WTC11 (cell line): ENCODE measurements at regions not wholly inside any gene's neighbourhood (a gene's known extent, or its start where the extent isn't known, plus 50 kb on each side); places are given as distances from the start of the nearest gene placed in this dataset.

Source experiments
- ATAC-seq: fragments of 200-7000 bp; cut with Tn5 transposase; 2 replicates; pipeline ENCODE4 v1.10.0; 2021; ENCODE audit warnings: mild to moderate bottlenecking, moderate library complexity
- CTCF ChIA-PET: fragments of 300-600 bp; sonication (Branson Sonifier 250); formaldehyde crosslinking; loops from one replicate; lab custom pipeline; 2021; ENCODE audit warnings: antibody characterized with exemption; lab: Charles Lee
- POLR2A ChIA-PET: fragments of 350-600 bp; sonication (Branson Sonifier 250); formaldehyde crosslinking; loops from one replicate; lab custom pipeline; 2021; ENCODE audit warnings: antibody characterized with exemption; lab: Charles Lee
- DNase-seq: peaks from one replicate; pipeline ENCODE4 v3.0.0; 2021; ENCODE audit warnings: low spot score
- H3K27ac Mint-ChIP-seq: 2 replicates; pipeline ENCODE4 v1.8.0; 2021; ENCODE audit warnings: mixed read lengths
- H3K27me3 Mint-ChIP-seq: 2 replicates; pipeline ENCODE4 v1.8.0; 2021; ENCODE audit warnings: low read depth, mild to moderate bottlenecking, moderate library complexity, mixed read lengths
- H3K36me3 Mint-ChIP-seq: 2 replicates; pipeline ENCODE4 v1.8.0; 2021; ENCODE audit warnings: mixed read lengths
- H3K4me1 Mint-ChIP-seq: 2 replicates; pipeline ENCODE4 v1.8.0; 2022; ENCODE audit warnings: mixed read lengths
- H3K4me3 Mint-ChIP-seq: 2 replicates; pipeline ENCODE4 v1.8.0; 2021; ENCODE audit warnings: mild to moderate bottlenecking, moderate library complexity, mixed read lengths
- H3K9me3 Mint-ChIP-seq: 2 replicates; pipeline ENCODE4 v1.8.0; 2021; ENCODE audit warnings: mixed read lengths
- AFF4 ChIP-seq: sonication (generic); formaldehyde crosslinking; IDR thresholded peaks from 2 replicates; pipeline ENCODE4 v1.8.1; 2023; ENCODE audit warnings: mild to moderate bottlenecking, missing genetic modification reagents, borderline replicate concordance
- ATF2 ChIP-seq: sonication (generic); formaldehyde crosslinking; IDR thresholded peaks from 2 replicates; pipeline ENCODE4 v1.8.1; 2022; ENCODE audit warnings: low read depth, missing genetic modification reagents, borderline replicate concordance
- ATF6 ChIP-seq: sonication (generic); formaldehyde crosslinking; IDR thresholded peaks from 2 replicates; pipeline ENCODE4 v1.8.1; 2023; ENCODE audit warnings: mild to moderate bottlenecking, missing genetic modification reagents
- CDX4 ChIP-seq: fragments of 250-450 bp; sonication (Bioruptor Pico); IDR thresholded peaks from 2 replicates; pipeline ENCODE4 v1.9.0; 2021; ENCODE audit warnings: moderate library complexity, mild to moderate bottlenecking, inconsistent platforms, borderline replicate concordance
- FOXJ3 ChIP-seq: sonication (generic); formaldehyde crosslinking; IDR thresholded peaks from 2 replicates; pipeline ENCODE4 v1.9.0; 2021; ENCODE audit warnings: missing genetic modification reagents, mild to moderate bottlenecking, borderline replicate concordance
- GRHL2 ChIP-seq: fragments of 250-450 bp; sonication (Bioruptor Pico); IDR thresholded peaks from 2 replicates; pipeline ENCODE4 v1.8.0; 2022; ENCODE audit warnings: mild to moderate bottlenecking, moderate library complexity; ENCODE audit not compliant: insufficient replicate concordance, severe bottlenecking
- HMGA2 ChIP-seq: fragments of 250-450 bp; sonication (Bioruptor Pico); IDR thresholded peaks from 2 replicates; pipeline ENCODE4 v1.4.0; 2021; ENCODE audit warnings: mild to moderate bottlenecking, moderate library complexity
- HMGXB4 ChIP-seq: sonication (generic); formaldehyde crosslinking; IDR thresholded peaks from 2 replicates; pipeline ENCODE4 v1.8.1; 2023; ENCODE audit warnings: mild to moderate bottlenecking, moderate library complexity, missing genetic modification reagents
- MYBL2 ChIP-seq: sonication (generic); formaldehyde crosslinking; IDR thresholded peaks from 2 replicates; pipeline ENCODE4 v1.8.1; 2023; ENCODE audit warnings: mild to moderate bottlenecking, moderate library complexity, missing genetic modification reagents
- RELA ChIP-seq: sonication (generic); formaldehyde crosslinking; IDR thresholded peaks from 2 replicates; pipeline ENCODE4 v1.8.1; 2022; ENCODE audit warnings: missing genetic modification reagents, mild to moderate bottlenecking, borderline replicate concordance
- SMAD3 ChIP-seq: sonication (generic); formaldehyde crosslinking; IDR thresholded peaks from 2 replicates; pipeline ENCODE4 v1.8.0; 2022; ENCODE audit warnings: missing genetic modification reagents, mild to moderate bottlenecking, borderline replicate concordance
- ZNF121 ChIP-seq: sonication (generic); formaldehyde crosslinking; IDR thresholded peaks from 2 replicates; pipeline ENCODE4 v1.8.0; 2023; ENCODE audit warnings: missing genetic modification reagents
- ZNF138 ChIP-seq: sonication (generic); formaldehyde crosslinking; conservative IDR thresholded peaks from 2 replicates; pipeline ENCODE4 v1.8.1; 2022; ENCODE audit warnings: mild to moderate bottlenecking, moderate library complexity, missing genetic modification reagents
- ZNF425 ChIP-seq: fragments of 250-450 bp; sonication (Bioruptor Pico); conservative IDR thresholded peaks from 2 replicates; pipeline ENCODE4 v1.9.0; 2021; ENCODE audit warnings: mild to moderate bottlenecking
- ZNF532 ChIP-seq: fragments of 250-450 bp; sonication (Bioruptor Pico); IDR thresholded peaks from 2 replicates; pipeline ENCODE4 v1.9.0; 2021; ENCODE audit warnings: mild to moderate bottlenecking, borderline replicate concordance
- ZSCAN18 ChIP-seq: fragments of 250-450 bp; sonication (Bioruptor Pico); IDR thresholded peaks from 2 replicates; pipeline ENCODE4 v2.1.2; 2022; ENCODE audit warnings: mild to moderate bottlenecking, moderate library complexity

- no peak overlapping the region for H3K27ac Mint-ChIP-seq
- no peak overlapping the region for H3K4me3 Mint-ChIP-seq
- H3K27me3 Mint-ChIP-seq = no peaks in the 10 kb centered on the region
- H3K4me1 Mint-ChIP-seq = no peaks in the 10 kb centered on the region
- ATAC-seq = no peak
- CTCF ChIA-PET = no interaction called here
- TF ChIP-seq ATF6 (no peak), FOXJ3 (CRISPR knock-in tag) (no peak), GRHL2 (CRISPR knock-in tag) (no peak), ATF2 (CRISPR knock-in tag) (no peak), HMGA2 (CRISPR knock-in tag) (no peak), HMGXB4 (CRISPR knock-in tag) (no peak), CDX4 (CRISPR knock-in tag) (no peak), ZSCAN18 (CRISPR knock-in tag) (no peak), SMAD3 (CRISPR knock-in tag) (no peak), MYBL2 (CRISPR knock-in tag) (no peak), AFF4 (no peak), RELA (CRISPR knock-in tag) (no peak), ZNF138 (no peak)
- H3K9me3 Mint-ChIP-seq = no peaks in the 10 kb centered on the region
- no peaks in the 10 kb centered on the region for H3K36me3 Mint-ChIP-seq
- POLR2A ChIA-PET = no interaction called here
- no peak for DNase-seq
These were observed 259.4 kb upstream of the ETAA1 start for GRCh38 chr2:67137699-67138098.

GRCh38 chr2:67142071-67142470 is 255.1 kb upstream of the ETAA1 start:
- no peaks in the 10 kb centered on the region for H3K4me1 Mint-ChIP-seq
- TF ChIP-seq ZNF121 (no peak), ZNF532 (CRISPR knock-in tag) (no peak), ZNF425 (CRISPR knock-in tag) (no peak)

More at GRCh38 chr2:67142071-67142470, 255.1 kb upstream of the ETAA1 start:
- Mint-ChIP-seq H3K9me3 (no peaks in the 10 kb centered on the region), H3K36me3 (no peaks in the 10 kb centered on the region), H3K27ac (no peak overlapping the region), H3K4me3 (no peak overlapping the region), H3K27me3 (no peaks in the 10 kb centered on the region)
- ChIA-PET CTCF (no interaction called here), POLR2A (no interaction called here)
- ATAC-seq (no peak), DNase-seq (no peak)
